ENCODE measurements at regions not wholly inside any gene's neighbourhood (a gene's known extent, or its start where the extent isn't known, plus 50 kb on each side); places are given as distances from the start of the nearest gene placed in this dataset.
A peak's percentile ranks its signal among the peaks of the same experiment; 100 is the strongest.

DNA sequence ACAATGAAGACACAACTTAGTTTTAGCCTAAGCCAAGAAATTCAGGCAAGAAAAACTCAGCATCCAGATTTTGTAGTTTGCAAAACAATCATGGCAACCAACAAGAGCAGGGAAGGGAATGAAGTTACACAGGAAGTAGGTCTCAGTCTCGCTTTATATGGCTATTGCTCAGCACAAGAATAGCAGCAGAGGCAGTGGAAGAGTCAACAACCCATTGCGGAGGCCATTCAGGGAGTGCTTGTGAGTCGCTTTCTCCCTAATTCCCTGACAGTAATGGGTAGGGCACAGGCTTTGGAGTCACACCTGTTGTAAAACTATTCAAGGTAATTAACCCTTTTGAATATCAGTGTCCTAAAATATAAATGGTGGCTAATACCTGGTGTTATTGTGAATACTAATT lies 238.5 kb downstream of the HDGFL1 start:
- TF ChIP-seq, protein P1, sequence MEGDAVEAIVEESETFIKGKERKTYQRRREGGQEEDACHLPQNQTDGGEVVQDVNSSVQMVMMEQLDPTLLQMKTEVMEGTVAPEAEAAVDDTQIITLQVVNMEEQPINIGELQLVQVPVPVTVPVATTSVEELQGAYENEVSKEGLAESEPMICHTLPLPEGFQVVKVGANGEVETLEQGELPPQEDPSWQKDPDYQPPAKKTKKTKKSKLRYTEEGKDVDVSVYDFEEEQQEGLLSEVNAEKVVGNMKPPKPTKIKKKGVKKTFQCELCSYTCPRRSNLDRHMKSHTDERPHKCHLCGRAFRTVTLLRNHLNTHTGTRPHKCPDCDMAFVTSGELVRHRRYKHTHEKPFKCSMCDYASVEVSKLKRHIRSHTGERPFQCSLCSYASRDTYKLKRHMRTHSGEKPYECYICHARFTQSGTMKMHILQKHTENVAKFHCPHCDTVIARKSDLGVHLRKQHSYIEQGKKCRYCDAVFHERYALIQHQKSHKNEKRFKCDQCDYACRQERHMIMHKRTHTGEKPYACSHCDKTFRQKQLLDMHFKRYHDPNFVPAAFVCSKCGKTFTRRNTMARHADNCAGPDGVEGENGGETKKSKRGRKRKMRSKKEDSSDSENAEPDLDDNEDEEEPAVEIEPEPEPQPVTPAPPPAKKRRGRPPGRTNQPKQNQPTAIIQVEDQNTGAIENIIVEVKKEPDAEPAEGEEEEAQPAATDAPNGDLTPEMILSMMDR (conservative IDR thresholded peaks at IDR 0.05; ENCODE audit: low read depth, low read length), result no peak
- H3K4me3 ChIP-seq (ENCODE audit: low read depth, low read length), result no peak overlapping the region
- no peak for DNase-seq (ENCODE audit: low read depth)

DNA sequence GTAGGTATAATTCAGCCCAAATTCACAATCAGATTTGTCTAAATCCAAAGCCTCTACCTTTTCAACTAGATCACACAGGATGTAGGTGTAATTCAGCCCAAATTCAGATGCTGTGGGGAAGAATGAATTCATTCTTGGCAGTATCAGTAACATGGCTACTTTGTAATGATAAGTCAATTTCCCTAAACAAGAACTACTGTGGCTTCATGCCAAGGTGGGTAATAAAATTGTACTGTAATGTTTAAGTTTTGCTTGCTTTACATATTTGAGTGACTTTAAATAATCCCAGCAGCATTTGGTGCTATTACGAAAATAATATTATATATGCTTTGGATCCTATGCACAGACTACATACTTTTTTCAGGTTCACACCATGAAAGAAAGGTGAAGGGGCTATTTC lies 239.1 kb downstream of the HDGFL1 start:
- no peak for DNase-seq (ENCODE audit: low read depth)
- no peak overlapping the region for H3K4me3 ChIP-seq (ENCODE audit: low read depth, low read length)

DNA sequence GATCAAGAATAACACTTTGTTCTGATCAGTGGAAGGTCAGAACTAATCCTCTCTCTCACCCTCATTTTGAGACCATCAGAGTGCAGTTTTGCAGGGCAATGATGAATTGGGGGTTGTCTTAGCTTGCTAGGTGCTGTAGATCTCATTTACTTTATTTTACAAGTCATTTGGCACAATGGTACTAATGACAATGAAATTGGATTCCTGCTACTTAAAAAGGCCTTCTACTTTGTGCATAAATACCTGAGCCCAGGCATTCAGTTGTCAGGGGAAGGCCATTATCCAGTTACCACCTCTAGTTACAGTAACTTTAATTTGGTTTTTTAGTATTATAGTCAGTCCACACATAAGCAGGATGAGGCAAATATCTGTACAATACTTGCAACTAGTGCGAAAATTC lies 240.0 kb downstream of the HDGFL1 start:
- TF ChIP-seq, protein P1 (conservative IDR thresholded peaks at IDR 0.05; ENCODE audit: low read depth, low read length), result no peak
- H3K4me3 ChIP-seq (ENCODE audit: low read depth, low read length), result no peak overlapping the region
- DNase-seq (ENCODE audit: low read depth), result no peak

More for the DNA sequence above, 239.1 kb downstream of the HDGFL1 start:
- TF ChIP-seq, protein P1 (conservative IDR thresholded peaks at IDR 0.05; ENCODE audit: low read depth, low read length), result no peak

DNA sequence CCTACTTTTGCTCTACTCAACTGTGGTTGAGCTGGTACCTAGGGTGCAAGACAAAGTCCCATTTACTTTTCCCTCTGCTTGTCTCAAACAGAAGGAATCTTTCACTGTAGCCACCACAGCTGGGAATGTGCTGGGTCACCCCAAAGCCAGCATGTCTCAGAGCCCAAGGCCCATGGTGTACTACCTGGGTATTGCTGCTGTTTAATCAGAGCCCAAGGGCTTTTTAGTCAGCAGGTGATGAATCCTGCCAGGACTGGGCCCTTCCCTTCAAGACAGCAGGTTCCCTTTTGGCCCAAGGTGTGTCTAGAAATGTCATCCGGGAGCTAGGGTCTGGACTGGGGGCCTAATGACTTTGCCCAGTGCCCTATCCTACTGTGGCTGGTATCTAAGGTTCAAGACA lies 249.8 kb downstream of the HDGFL1 start:
- DNase-seq (ENCODE audit: low read depth), result no peak
- H3K4me3 ChIP-seq (ENCODE audit: low read depth, low read length), result no peak overlapping the region
- TF ChIP-seq, protein P1 (conservative IDR thresholded peaks at IDR 0.05; ENCODE audit: low read depth, low read length), result no peak

DNA sequence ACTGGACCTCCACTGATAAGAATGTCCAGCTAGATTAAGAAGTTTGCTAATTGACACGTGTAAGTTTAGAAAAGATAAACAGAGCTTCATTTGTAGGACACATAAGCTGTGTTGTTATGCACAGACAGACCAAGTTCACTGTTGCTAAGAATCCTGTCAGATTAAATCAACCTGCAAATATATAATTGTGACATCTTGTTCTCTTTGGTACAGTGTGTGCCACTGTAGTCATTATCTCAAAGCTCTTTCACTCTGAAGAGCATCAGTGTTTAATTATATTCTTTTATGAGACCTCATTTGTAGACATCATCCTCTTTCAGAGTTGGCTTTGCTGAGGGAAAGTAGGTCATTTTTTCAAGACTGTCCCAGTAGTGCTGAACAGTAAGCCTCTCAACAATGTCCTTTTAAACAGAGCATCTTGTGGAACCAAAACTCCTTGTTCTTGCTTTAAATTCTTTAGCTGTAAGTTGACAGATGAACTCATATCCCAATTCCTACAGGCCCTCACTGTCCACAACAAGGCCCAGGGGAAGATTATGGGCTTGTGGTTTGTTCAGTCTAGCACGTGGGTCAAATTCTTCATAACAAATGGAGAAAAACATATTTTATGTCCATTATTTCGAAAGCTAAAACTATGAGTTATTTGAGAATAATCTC lies 252.4 kb downstream of the HDGFL1 start:
- DNase-seq (ENCODE audit: low read depth), result peak; percentile 88
- TF ChIP-seq, protein P1 (conservative IDR thresholded peaks at IDR 0.05; ENCODE audit: low read depth, low read length), result no peak
- no peak overlapping the region for H3K4me3 ChIP-seq (ENCODE audit: low read depth, low read length)

DNA sequence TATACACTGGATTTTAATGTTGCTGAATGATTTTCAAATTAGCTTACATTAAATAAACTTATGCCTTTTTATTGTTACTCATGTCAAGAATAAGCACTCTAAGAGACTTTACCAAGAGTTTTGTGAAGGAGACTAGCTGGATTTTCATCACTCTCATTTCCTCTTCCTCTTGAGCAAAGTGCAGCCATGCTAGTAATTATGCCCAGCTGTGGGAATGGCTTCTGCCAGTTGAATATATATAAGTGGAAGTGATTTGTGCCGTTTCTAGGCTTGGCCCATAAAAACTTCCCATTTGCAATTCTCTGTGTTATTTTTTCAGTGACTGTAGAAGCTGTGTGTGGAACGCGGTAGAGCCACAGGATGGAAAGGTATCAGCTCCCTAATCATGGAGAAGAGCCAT lies 255.8 kb downstream of the HDGFL1 start:
- H3K4me3 ChIP-seq (ENCODE audit: low read depth, low read length), result no peak overlapping the region
- TF ChIP-seq, protein P1 (conservative IDR thresholded peaks at IDR 0.05; ENCODE audit: low read depth, low read length), result no peak
- no peak for DNase-seq (ENCODE audit: low read depth)

DNA sequence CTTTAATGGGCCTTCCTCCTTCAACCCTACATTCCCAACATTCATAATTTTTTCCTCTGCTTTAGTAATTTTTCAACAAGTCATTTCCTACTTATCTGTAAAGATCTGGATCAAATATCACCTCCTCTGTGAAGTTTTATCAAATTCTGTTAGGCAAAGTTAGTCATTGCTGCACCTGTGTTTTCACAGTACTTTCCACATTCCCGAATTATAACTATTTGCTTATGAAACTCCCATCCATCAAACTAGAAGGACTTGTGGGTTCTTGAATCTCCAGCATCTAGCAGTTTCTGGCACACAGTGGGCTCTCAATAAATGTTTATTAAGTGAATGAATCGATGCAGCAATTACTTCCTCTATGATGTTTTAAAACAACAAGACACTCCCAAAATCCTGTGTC lies 257.6 kb downstream of the HDGFL1 start:
- TF ChIP-seq, protein P1 (conservative IDR thresholded peaks at IDR 0.05; ENCODE audit: low read depth, low read length), result no peak
- no peak overlapping the region for H3K4me3 ChIP-seq (ENCODE audit: low read depth, low read length)
- DNase-seq (ENCODE audit: low read depth), result peak; percentile 23
